ENCODE measurements at regions not wholly inside any gene's neighbourhood (a gene's known extent, or its start where the extent isn't known, plus 50 kb on each side); places are given as distances from the start of the nearest gene placed in this dataset.
A peak's percentile ranks its signal among the peaks of the same experiment; 100 is the strongest.

- ATAC-seq (no peak), DNase-seq (ENCODE audit: low read depth, low spot score) (no peak)
- ChIA-PET CTCF (no interaction called here), RAD21 (ENCODE audit: low non-redundant PET in 1 of 2, low total read pairs in 2 of 2, uncharacterized antibody in 2 of 2, unreplicated experiment in 2 of 2) (no interaction called here), POLR2A (no interaction called here)
- Histone ChIP-seq H3K27ac (ENCODE audit: low read depth, low read length) (no peak overlapping the region), H3K9me2 (ENCODE audit: insufficient read depth) (no peaks in the 10 kb centered on the region), H3K4me3 (replicated peaks in 1 of 2; ENCODE audit: low read depth in 1 of 2, low read length in 2 of 2) (no peak overlapping the region), H2AFZ (ENCODE audit: low read depth, low read length, poor library complexity, severe bottlenecking) (no peak overlapping the region), H3K9me3 (ENCODE audit: control insufficient read depth in 1 of 2, insufficient read depth in 1 of 2, low read depth in 1 of 2, low read length in 2 of 2) (no peaks in the 10 kb centered on the region), H4K20me1 (ENCODE audit: insufficient read depth) (no peaks in the 10 kb centered on the region), H3K79me2 (ENCODE audit: insufficient read depth, low read length) (no peaks in the 10 kb centered on the region), H3K27me3 (ENCODE audit: insufficient read depth, low read length) (no peaks in the 10 kb centered on the region), H3K4me2 (ENCODE audit: low read length) (no peak overlapping the region), H3K36me3 (ENCODE audit: control insufficient read depth in 1 of 2, insufficient read depth in 2 of 2, low read length in 2 of 2) (no peaks in the 10 kb centered on the region), H3K4me1 (ENCODE audit: control insufficient read depth in 1 of 2, insufficient read depth in 2 of 2, low read length in 2 of 2) (peaks cover 12 to 25% of the 10 kb centered on the region in 2 experiments), H3K9ac (ENCODE audit: low read length) (no peak overlapping the region)
- TF ChIP-seq TCF7L2 (IDR thresholded peaks at IDR 0.05; ENCODE audit: borderline replicate concordance, extremely low read depth, insufficient read depth, insufficient read length) (no peak), POLR2A (IDR thresholded peaks at IDR 0.05; ENCODE audit: borderline replicate concordance, extremely low read depth, insufficient read depth, insufficient read length) (no peak), JUND (IDR thresholded peaks at IDR 0.05) (no peak), YY1 (IDR thresholded peaks at IDR 0.05; ENCODE audit: extremely low read depth, insufficient replicate concordance, low read depth, low read length) (no peak)
- TF ChIP-seq, protein P1, sequence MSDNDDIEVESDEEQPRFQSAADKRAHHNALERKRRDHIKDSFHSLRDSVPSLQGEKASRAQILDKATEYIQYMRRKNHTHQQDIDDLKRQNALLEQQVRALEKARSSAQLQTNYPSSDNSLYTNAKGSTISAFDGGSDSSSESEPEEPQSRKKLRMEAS (IDR thresholded peaks at IDR 0.05) = no peak
- intact Hi-C loops (cut with micrococcal nuclease) = no loop called here
- BruUV-seq (replicated peaks) = no TSS peak
Measured at GRCh38 chr13:106373989-106374572, 161.4 kb downstream of the EFNB2 start.

- H3K79me2 ChIP-seq (ENCODE audit: insufficient read depth, low read length) = no peaks in the 10 kb centered on the region
- H3K36me3 ChIP-seq (ENCODE audit: control insufficient read depth in 1 of 2, insufficient read depth in 2 of 2, low read length in 2 of 2) = no peaks in the 10 kb centered on the region
- POLR2A ChIA-PET = no interaction called here
- H3K4me1 ChIP-seq (ENCODE audit: control insufficient read depth in 1 of 2, insufficient read depth in 2 of 2, low read length in 2 of 2) = peaks cover 12 to 24% of the 10 kb centered on the region in 2 experiments
- ATAC-seq (no peak), DNase-seq (ENCODE audit: low read depth, low spot score) (no peak)
- peak overlapping the region; percentile 54 for H2AFZ ChIP-seq (ENCODE audit: low read depth, low read length, poor library complexity, severe bottlenecking)
- intact Hi-C loops (cut with micrococcal nuclease) = no loop called here
- H3K27me3 ChIP-seq (ENCODE audit: insufficient read depth, low read length) = no peaks in the 10 kb centered on the region
- no peak overlapping the region for H3K4me3 ChIP-seq (replicated peaks in 1 of 2; ENCODE audit: low read depth in 1 of 2, low read length in 2 of 2)
- H3K4me2 ChIP-seq (ENCODE audit: low read length) = no peak overlapping the region
- TF ChIP-seq SRF (IDR thresholded peaks at IDR 0.05; ENCODE audit: low read depth) = no peak
- no peak for TF ChIP-seq RAD21 (IDR thresholded peaks at IDR 0.05; ENCODE audit: low read depth)
- TF ChIP-seq, protein P1 (IDR thresholded peaks at IDR 0.05) = no peak
- no peak for TF ChIP-seq REST (IDR thresholded peaks at IDR 0.05; ENCODE audit: low read depth)
- TF ChIP-seq POLR2AphosphoS5 (IDR thresholded peaks at IDR 0.05; ENCODE audit: low read depth, low read length) = no peak
- no peak for TF ChIP-seq YY1 (IDR thresholded peaks at IDR 0.05; ENCODE audit: extremely low read depth, insufficient replicate concordance, low read depth, low read length)
- TF ChIP-seq, protein P2, sequence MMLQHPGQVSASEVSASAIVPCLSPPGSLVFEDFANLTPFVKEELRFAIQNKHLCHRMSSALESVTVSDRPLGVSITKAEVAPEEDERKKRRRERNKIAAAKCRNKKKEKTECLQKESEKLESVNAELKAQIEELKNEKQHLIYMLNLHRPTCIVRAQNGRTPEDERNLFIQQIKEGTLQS (IDR thresholded peaks at IDR 0.05) = no peak
- H3K9me3 ChIP-seq (ENCODE audit: control insufficient read depth in 1 of 2, insufficient read depth in 1 of 2, low read depth in 1 of 2, low read length in 2 of 2) = no peaks in the 10 kb centered on the region
- H3K9ac ChIP-seq (ENCODE audit: low read length) = no peak overlapping the region
- H3K9me2 ChIP-seq (ENCODE audit: insufficient read depth) = no peaks in the 10 kb centered on the region
- H3K27ac ChIP-seq (ENCODE audit: low read depth, low read length) = no peak overlapping the region
- BruUV-seq (replicated peaks) = no TSS peak
- no peaks in the 10 kb centered on the region for H4K20me1 ChIP-seq (ENCODE audit: insufficient read depth)
- CTCF ChIA-PET = no interaction called here
- RAD21 ChIA-PET (ENCODE audit: low non-redundant PET in 1 of 2, low total read pairs in 2 of 2, uncharacterized antibody in 2 of 2, unreplicated experiment in 2 of 2) = no interaction called here
Measured at GRCh38 chr13:106373304-106373988, 162.0 kb downstream of the EFNB2 start.

All from HCT116 (cell line).